ENCODE measurements at regions not wholly inside any gene's neighbourhood (a gene's known extent, or its start where the extent isn't known, plus 50 kb on each side); places are given as distances from the start of the nearest gene placed in this dataset.
A peak's percentile ranks its signal among the peaks of the same experiment; 100 is the strongest.

DNA sequence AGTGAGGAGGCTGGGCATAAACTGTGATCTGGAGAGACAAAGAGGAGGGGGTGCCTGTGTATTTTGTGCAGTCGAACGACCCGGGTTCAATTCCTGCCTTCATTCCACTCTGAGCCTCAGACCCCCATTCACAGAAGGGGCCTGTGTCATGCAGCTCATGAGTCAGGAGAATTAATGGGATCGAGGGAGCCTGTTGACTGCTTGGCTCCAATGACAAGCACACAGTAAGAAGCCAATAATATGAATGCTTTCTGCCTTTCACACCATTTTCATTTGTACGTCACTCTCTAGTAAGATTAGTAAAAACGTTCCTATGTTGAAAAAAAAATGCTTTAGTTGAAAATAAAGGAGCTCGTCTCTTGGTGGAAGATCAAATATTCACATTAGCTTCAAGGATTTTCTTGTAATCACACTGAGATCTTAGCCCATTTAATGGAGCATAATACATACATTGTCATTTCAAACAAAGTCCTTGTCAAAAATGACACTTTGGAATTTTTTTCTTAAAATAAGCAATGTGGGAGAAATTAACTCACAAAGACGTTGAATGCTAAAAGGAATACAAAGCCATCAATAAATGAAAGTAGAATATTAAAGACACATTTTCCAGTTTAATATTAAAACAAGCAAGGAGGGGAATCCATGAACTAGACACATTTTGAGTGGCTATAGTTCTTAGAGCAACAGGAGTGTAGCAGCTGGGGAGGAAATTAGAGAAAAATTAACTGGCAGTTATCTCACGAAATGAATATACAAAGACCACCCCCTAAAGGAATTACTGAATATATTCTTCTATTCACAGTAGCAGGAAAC is 246.7 kb upstream of the AFDN start:
- DNase-seq, result no peak

DNA sequence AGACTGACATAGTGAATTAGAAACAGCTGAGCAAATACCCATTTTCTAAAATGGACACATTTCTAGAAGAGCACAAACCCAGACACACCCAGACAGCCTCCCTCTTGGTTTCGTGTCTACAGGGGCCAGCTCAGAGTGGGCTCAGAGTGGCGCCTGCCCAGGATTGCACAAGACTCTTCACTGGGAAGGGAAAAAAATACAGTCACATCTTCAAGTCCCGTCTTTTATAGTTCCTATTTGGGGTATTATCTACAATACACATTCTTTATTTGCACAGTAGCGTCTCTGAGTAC is 246.1 kb upstream of the AFDN start:
- DNase-seq, result peak in 1 of 2 donors; percentile 36

DNA sequence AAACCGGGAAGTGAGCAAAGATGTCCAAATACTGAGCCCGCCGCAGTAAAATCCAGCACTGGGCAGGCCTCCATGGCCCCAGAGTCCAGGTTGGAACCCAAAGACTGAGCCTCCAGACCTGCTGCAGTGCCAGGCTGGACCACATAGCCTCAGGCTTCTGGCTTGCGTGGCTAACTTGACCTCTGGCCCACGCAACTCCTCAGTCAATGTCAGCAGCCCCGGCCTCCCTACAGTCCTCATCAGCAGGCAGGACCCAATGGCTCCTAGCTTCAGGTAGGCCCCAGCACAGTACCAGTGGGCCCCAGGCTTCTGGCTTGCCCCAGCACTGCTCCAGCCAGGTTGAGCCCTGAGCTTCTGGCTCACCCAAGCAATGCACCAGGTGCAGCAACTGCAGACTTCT is 245.1 kb upstream of the AFDN start:
- no peak for DNase-seq

DNA sequence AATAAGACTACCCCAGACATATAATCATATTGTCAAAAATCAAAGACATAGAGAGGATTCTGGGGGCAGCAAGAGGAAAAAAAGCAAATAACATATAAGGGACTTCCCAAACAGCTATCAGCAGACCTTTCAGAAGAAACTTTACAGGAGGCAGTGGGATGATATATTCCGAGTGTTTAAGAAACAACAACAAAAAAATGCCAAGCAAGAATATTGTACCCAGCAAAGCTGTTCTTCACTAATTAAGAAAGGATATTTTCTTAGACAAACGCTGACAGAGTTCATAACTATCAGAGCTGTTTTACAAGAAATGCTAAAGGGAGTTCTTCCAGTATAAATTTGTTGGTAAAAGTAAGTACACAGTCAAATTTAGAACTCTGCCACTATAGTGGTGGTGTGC is 243.3 kb upstream of the AFDN start:
- DNase-seq, result no peak

- no peak for DNase-seq
Measured at GRCh38 chr6:167588181-167588919, 238.4 kb upstream of the AFDN start.

- no peak for DNase-seq
Measured at GRCh38 chr6:167588920-167589614, 237.6 kb upstream of the AFDN start.

- DNase-seq, result no peak
Measured at GRCh38 chr6:167589615-167589940, 237.1 kb upstream of the AFDN start.

DNA sequence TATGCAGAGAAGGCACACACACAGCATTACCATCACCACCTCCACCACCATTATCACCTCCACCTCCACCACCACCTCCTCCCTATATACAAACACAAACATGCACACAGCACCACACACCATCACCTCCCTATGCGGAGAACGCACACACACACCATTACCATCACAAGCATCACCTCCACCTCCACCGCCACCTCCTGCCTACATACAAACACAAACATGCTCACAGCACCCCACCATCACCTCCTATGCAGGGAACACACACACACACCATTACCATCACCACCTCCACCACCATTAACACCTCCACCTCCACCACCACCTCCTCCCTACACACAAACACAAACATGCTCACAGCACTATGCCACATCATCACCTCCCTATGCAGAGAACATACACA is 236.5 kb upstream of the AFDN start:
- no peak for DNase-seq
